ENCODE measurements at regions not wholly inside any gene's neighbourhood (a gene's known extent, or its start where the extent isn't known, plus 50 kb on each side); places are given as distances from the start of the nearest gene placed in this dataset.

DNA sequence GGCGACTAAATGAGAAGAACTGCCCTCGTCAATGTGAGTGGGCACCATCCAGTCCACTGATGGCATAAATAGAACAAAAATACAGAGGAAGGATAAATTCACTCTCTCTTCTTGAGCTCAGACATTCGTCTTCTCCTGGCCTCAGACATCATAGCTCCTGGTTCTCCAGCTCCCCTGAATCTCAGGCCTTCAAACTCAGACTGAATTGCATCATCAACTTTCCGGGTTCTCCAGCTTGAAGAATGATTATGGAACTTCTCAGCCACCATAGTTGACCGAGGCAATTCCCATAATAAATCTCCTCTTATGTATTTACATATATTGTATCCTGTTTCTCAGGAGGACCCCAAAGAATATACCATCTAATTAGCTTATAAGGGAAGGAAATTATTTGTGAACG is 55.0 kb upstream of the FNDC3A start:
- no peak for DNase-seq
- peaks cover 1% of the 10 kb centered on the region for H3K36me3 Mint-ChIP-seq

DNA sequence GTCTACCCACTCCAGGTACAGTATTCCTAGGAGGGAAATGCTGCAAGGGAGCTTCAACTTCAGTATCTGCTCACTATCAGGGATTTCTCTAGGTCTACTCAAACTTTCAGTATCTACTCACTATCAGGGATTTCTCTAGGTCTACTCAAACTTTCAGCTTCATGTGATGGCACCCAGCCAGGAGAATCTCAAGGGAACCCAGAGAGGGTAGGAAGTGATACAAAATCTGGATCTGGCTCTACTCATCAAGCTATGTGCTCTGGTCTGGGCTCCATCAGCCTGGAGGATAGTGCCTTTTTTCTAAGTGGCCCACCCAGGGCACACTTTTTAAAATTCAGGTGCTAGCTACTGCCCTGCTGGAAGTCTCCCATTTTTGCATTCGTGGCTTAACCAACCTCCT is 52.3 kb upstream of the FNDC3A start:
- Mint-ChIP-seq H3K4me3 (no peak overlapping the region), H3K4me1 (no peaks in the 10 kb centered on the region), H3K36me3 (peaks cover 1% of the 10 kb centered on the region), H3K27me3 (no peaks in the 10 kb centered on the region), H3K27ac (no peak overlapping the region), H3K9me3 (ENCODE audit: low read depth) (peaks cover 5% of the 10 kb centered on the region)
- CTCF ChIA-PET: no interaction called here
- DNase-seq (no peak), ATAC-seq (no peak)

More for the DNA sequence above, 55.0 kb upstream of the FNDC3A start:
- Mint-ChIP-seq H3K4me3 (no peak overlapping the region), H3K27ac (no peak overlapping the region), H3K27me3 (peaks cover under 1% of the 10 kb centered on the region), H3K4me1 (no peaks in the 10 kb centered on the region), H3K9me3 (ENCODE audit: low read depth) (peaks cover 5% of the 10 kb centered on the region)
- ATAC-seq: no peak
- CTCF ChIA-PET: interaction anchor here (0.9 kb wide), 1 partner anchor 318 kb away, joined by 3 read pairs; no protein-coding TSS in a partner anchor

DNA sequence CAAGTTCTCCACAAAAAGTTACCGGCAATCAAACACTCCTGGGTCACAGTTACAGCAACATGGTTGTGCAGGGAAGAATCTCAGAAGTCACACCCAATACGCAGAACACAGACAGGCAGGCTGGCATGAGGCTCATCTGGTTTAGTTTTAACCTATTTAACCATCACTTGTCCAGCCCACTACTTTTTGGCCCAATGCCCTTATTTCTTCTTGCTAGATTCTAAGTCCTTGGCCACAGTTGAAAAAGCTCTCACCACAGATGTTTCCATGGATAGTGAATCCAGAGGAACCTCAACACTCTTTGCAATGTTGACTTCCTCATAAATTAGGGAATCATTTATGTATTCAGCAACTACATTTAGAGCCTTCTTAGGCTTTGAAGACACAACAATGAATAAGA is 50.7 kb upstream of the FNDC3A start:
- no peak for DNase-seq
- CTCF ChIA-PET: no interaction called here
- H3K27me3 Mint-ChIP-seq: no peaks in the 10 kb centered on the region
- no peak for ATAC-seq
- H3K4me3 Mint-ChIP-seq: no peak overlapping the region
- H3K27ac Mint-ChIP-seq: no peak overlapping the region
- H3K9me3 Mint-ChIP-seq (ENCODE audit: low read depth): peaks cover 5% of the 10 kb centered on the region
- H3K36me3 Mint-ChIP-seq: peaks cover 2% of the 10 kb centered on the region
- H3K4me1 Mint-ChIP-seq: no peaks in the 10 kb centered on the region

Data from activated CD8-positive, alpha-beta memory T cell treated with anti-CD3 and anti-CD28 coated beads, Interleukin-2, amount 10 ng/mL, durations not matched to agents 7 days and 5 days (primary cell).